Tongue (tissue), 1 donor: ENCODE measurements at regions not wholly inside any gene's neighbourhood (a gene's known extent, or its start where the extent isn't known, plus 50 kb on each side); places are given as distances from the start of the nearest gene placed in this dataset.
"Not testable (repeated sequence)": the region's sequence is repeated elsewhere in the genome, so short reads cannot be mapped to it uniquely, and the experiment has no call there.

Experiments used
- DNase-seq: peaks from one replicate; pipeline ENCODE4 v3.0.0-alpha.2; 2015

- no peak for DNase-seq
Measured at GRCh38 chr10:37467246-37467645, 341.8 kb downstream of the ANKRD30A start.

DNA sequence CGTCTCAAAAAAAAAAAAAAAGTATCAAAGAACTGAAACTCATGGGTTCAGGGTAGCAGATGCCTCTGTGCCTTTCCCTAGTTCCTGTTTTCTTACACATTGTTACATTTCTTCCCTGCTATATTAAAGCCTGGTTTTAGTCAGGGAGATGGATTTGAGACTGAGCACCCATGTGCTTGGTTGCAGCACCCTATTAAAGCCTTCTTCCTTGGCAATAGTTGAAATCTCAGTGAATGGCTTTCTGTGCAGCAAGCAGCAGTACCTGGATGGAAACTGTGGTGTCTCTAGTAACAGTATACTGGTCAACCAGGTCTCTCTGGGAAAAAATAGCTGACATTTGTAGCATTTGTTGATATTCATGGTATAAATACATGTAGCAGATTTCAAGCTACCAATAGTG, 331.1 kb downstream of the ANKRD30A start:
- no peak for DNase-seq

GRCh38 chr10:37448161-37448560, 322.8 kb downstream of the ANKRD30A start:
- no peak for DNase-seq

- no peak for DNase-seq
Measured at GRCh38 chr10:37442882-37443281, 317.5 kb downstream of the ANKRD30A start.

DNA sequence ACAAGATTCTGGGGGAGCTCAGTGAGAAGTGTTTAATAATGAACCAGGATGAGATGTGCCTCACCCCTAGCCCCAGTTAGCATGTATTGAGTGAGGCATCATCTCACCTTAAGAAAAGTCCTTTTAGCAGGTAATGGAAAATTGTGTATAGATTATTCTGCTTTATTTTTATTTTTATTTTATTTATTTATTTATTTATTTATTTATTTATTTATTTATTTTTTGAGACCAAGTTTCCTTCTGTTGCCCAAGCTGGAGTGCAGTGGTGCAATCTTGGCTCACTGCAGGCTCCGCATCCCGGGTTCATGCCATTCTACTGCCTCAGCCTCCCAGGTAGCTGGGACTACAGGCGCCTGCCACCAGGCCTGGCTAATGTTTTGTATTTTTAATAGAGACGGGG, 315.8 kb downstream of the ANKRD30A start:
- DNase-seq: not testable (repeated sequence)

DNA sequence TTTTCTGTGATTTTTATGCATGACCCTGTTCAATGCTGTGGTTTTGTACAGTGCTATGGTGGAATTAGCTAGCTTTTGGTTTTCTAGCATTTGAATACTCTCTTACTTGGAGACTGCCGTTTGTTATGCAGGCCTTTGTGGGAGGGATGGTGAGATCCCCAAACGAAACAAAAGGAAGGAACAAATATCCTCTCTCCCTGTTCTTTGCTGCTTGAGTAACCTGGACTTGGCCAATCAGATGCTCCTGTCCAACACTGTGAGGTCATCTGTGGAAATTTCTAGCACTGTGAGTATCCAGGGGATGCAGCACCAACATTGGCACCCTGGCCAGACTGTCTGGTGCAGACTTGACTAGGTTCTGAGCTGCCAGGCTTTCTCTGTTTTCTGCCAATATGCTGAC, 314.4 kb downstream of the ANKRD30A start:
- no peak for DNase-seq

GRCh38 chr10:37436357-37436756, 311.0 kb downstream of the ANKRD30A start:
- no peak for DNase-seq

DNA sequence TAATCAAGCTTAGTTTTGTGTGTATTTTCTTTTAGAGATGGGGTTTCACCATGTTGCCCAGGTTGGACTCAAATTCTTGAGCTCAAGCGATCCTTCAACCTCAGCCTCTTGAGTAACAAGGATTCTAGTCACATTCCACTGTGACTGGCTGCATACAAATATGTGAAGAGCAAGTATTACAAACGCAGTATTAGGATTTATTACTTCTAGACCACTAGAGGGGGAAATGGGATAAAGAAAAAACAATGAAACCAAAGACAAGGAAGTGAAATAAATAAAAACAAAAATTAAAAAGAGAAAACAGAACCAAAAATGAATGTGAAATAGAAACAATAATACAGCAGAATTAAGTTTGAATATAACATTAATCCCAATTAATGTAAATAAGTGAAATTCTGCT, 308.7 kb downstream of the ANKRD30A start:
- DNase-seq: no peak
